ENCODE measurements at regions not wholly inside any gene's neighbourhood (a gene's known extent, or its start where the extent isn't known, plus 50 kb on each side); places are given as distances from the start of the nearest gene placed in this dataset.

DNA sequence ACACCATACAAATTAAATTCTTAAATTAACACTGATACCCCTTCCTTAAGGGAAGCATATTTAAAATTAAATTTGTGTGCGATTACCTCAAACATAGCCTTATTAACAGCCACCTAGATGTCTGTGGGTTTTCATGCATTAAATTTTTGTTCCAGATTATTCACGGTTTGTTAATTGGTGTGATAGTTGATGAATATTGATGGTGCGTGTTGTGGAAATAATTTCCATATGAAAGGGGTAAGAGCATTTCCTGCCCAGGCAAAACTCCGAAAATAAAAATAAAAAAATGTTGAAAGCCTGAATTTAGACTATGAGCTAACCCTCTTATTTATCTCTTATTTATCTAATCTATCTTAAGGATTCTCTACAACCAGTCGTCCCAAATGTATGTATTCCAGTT lies 679.3 kb upstream of the CELF2 start:
- ChIA-PET CTCF (interaction anchor here (0.6 kb wide), 1 partner anchor 56 kb away, joined by 6 read pairs; no protein-coding TSS in a partner anchor), POLR2A (no interaction called here)
- Mint-ChIP-seq H3K27me3 (peaks cover 20% of the 10 kb centered on the region), H3K4me1 (no peaks in the 10 kb centered on the region), H3K36me3 (ENCODE audit: low read depth) (no peaks in the 10 kb centered on the region), H3K4me3 (no peak overlapping the region), H3K9me3 (ENCODE audit: low read depth) (no peaks in the 10 kb centered on the region), H3K27ac (no peak overlapping the region)
- no peak for DNase-seq
- ATAC-seq = no peak
- intact Hi-C loops (cut with DNase I, micrococcal nuclease) = no loop called here

DNA sequence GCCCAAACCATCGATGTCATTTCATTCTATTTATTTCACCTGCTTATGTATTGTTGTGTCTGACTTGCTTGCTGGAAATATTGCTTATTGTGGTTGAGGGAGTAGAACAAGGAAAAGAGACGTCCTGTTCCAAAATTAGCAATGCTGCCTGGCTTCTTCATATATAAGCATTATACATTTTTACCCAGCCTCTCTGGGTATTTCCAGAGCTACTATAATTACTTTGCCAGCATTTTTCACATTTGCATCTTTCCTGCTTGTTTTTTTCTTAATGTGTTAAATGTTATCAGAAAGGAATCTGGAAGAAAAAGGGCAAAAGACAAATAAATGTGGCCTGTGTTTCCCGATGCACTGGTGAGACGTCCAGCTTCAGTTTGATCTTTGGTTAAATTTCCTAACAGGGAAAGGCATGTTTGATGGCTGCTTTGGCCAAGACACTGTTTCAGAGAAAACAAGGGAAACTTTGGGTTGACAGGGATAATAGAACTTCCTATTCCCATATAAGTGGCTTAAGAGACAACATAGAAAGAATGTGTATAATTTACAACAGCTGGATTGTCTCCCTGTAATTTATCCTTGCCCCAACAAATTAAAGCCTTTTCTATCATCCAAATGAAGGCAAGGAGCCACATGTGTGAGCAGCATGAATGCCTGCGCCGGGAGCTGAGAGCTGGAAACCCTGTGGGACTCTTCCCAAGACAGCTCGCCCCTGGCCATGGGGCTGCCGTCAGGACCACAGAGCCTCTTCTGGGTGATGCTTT lies 671.1 kb upstream of the CELF2 start:
- Mint-ChIP-seq H3K4me1 (no peaks in the 10 kb centered on the region), H3K4me3 (no peak overlapping the region), H3K27me3 (peaks cover 8% of the 10 kb centered on the region), H3K27ac (no peak overlapping the region), H3K36me3 (ENCODE audit: low read depth) (no peaks in the 10 kb centered on the region), H3K9me3 (ENCODE audit: low read depth) (no peaks in the 10 kb centered on the region)
- DNase-seq (no peak), ATAC-seq (no peak)
- ChIA-PET CTCF (interaction anchor here (0.7 kb wide), 1 partner anchor 41 kb away, joined by 3 read pairs; no protein-coding TSS in a partner anchor), POLR2A (no interaction called here)
- intact Hi-C loops (cut with DNase I, micrococcal nuclease) = no loop called here

DNA sequence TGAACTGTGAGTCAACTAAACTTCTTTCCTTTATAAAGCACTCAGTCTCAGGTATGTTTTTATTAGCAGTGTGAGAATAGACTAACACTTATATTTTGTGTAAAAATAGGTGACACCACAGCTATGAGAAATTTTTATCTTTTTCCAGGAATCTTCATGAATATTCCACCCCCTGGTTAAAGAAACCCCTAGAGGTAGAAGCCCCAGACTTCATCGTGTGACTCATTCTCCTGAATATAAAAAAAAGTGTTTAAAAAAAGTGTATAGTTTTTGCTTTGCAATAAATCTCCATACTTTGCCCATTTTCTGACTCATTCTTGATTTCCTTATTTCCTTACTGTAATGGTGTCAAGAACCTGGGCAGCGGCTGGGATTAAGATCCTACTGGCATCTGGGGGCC lies 667.6 kb upstream of the CELF2 start:
- Mint-ChIP-seq H3K27ac (no peak overlapping the region), H3K27me3 (peaks cover 11% of the 10 kb centered on the region), H3K4me1 (no peaks in the 10 kb centered on the region), H3K9me3 (ENCODE audit: low read depth) (no peaks in the 10 kb centered on the region), H3K36me3 (ENCODE audit: low read depth) (no peaks in the 10 kb centered on the region), H3K4me3 (no peak overlapping the region)
- POLR2A ChIA-PET = no interaction called here
- intact Hi-C loops (cut with DNase I, micrococcal nuclease) = no loop called here
- CTCF ChIA-PET = no interaction called here
- DNase-seq (no peak), ATAC-seq (no peak)

DNA sequence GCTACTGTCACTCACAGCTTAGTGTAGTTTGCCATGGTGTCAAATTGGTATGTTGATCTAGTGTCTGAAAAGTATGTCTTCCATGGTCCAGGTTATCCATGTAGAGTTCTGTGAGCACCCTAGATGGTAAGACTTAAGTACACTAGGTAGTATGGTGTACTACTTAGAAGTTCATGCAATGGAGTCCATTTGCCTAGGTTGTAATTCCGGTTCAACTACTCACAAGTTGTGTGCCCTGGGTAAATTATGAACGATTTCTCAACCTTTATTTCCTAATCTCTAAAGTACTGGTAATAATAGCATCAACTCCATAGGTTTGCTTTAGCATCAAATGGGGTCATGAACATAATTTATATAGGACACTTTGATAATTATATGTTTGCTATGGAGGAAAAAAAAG lies 666.2 kb upstream of the CELF2 start:
- ATAC-seq = no peak
- CTCF ChIA-PET = no interaction called here
- H3K27ac Mint-ChIP-seq = no peak overlapping the region
- intact Hi-C loops (cut with DNase I, micrococcal nuclease) = no loop called here
- H3K36me3 Mint-ChIP-seq (ENCODE audit: low read depth) = no peaks in the 10 kb centered on the region
- no peak overlapping the region for H3K4me3 Mint-ChIP-seq
- DNase-seq = no peak
- peaks cover 7% of the 10 kb centered on the region for H3K27me3 Mint-ChIP-seq
- no peaks in the 10 kb centered on the region for H3K4me1 Mint-ChIP-seq
- no peaks in the 10 kb centered on the region for H3K9me3 Mint-ChIP-seq (ENCODE audit: low read depth)
- POLR2A ChIA-PET = no interaction called here

- no peak overlapping the region for H3K27ac Mint-ChIP-seq
- H3K4me1 Mint-ChIP-seq = no peaks in the 10 kb centered on the region
- ChIA-PET POLR2A (no interaction called here), CTCF (interaction anchor here (0.6 kb wide), 1 partner anchor 190 kb away, joined by 4 read pairs; no protein-coding TSS in a partner anchor)
- peaks cover 14% of the 10 kb centered on the region for H3K27me3 Mint-ChIP-seq
- intact Hi-C loops (cut with DNase I, micrococcal nuclease) = no loop called here
- ATAC-seq (no peak), DNase-seq (no peak)
- H3K4me3 Mint-ChIP-seq = no peak overlapping the region
- no peaks in the 10 kb centered on the region for H3K9me3 Mint-ChIP-seq (ENCODE audit: low read depth)
- H3K36me3 Mint-ChIP-seq (ENCODE audit: low read depth) = no peaks in the 10 kb centered on the region
Measured at GRCh38 chr10:10353326-10353868, 664.3 kb upstream of the CELF2 start.

DNA sequence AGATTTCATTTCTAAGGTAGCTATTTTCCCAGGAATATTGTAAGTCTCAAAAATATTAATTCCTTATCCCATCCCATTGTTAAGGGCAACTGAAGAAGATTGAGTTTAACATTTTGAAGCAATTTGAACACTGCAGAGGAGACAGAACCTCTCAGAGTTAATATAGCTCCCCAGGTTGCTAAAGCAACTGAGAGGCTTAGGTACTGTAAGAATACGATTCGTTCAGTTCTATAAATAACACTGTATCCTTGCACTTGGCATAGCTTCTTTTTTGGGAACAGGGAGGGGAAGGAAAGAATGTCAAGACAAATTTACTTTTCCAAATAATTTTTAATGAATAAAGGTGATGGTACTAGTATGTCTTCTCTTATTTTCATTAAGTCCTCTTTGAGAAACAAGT lies 658.4 kb upstream of the CELF2 start:
- H3K36me3 Mint-ChIP-seq (ENCODE audit: low read depth) = no peaks in the 10 kb centered on the region
- H3K27me3 Mint-ChIP-seq = peaks cover 19% of the 10 kb centered on the region
- ATAC-seq = no peak
- ChIA-PET POLR2A (no interaction called here), CTCF (interaction anchor here (0.7 to 1.1 kb wide), 2 partner anchors 67 to 623 kb away, joined by 3 read pairs; no protein-coding TSS in a partner anchor)
- H3K4me3 Mint-ChIP-seq = no peak overlapping the region
- intact Hi-C loops (cut with DNase I, micrococcal nuclease) = no loop called here
- DNase-seq = no peak
- H3K4me1 Mint-ChIP-seq = no peaks in the 10 kb centered on the region
- no peak overlapping the region for H3K27ac Mint-ChIP-seq
- no peaks in the 10 kb centered on the region for H3K9me3 Mint-ChIP-seq (ENCODE audit: low read depth)

- intact Hi-C loops (cut with DNase I, micrococcal nuclease) = no loop called here
- H3K27me3 Mint-ChIP-seq = peaks cover 17% of the 10 kb centered on the region
- H3K4me3 Mint-ChIP-seq = no peak overlapping the region
- ChIA-PET POLR2A (no interaction called here), CTCF (no interaction called here)
- H3K36me3 Mint-ChIP-seq (ENCODE audit: low read depth) = no peaks in the 10 kb centered on the region
- no peak overlapping the region for H3K27ac Mint-ChIP-seq
- no peak for ATAC-seq
- no peaks in the 10 kb centered on the region for H3K4me1 Mint-ChIP-seq
- no peaks in the 10 kb centered on the region for H3K9me3 Mint-ChIP-seq (ENCODE audit: low read depth)
- DNase-seq = no peak
Measured at GRCh38 chr10:10361301-10361885, 656.3 kb upstream of the CELF2 start.

GRCh38 chr10:10362800-10363199 lies 654.9 kb upstream of the CELF2 start:
- ATAC-seq (no peak), DNase-seq (no peak)
- ChIA-PET POLR2A (no interaction called here), CTCF (no interaction called here)
- H3K4me1 Mint-ChIP-seq = no peaks in the 10 kb centered on the region
- H3K27ac Mint-ChIP-seq = no peak overlapping the region
- no peaks in the 10 kb centered on the region for H3K36me3 Mint-ChIP-seq (ENCODE audit: low read depth)
- H3K4me3 Mint-ChIP-seq = no peak overlapping the region
- intact Hi-C loops (cut with DNase I, micrococcal nuclease) = no loop called here
- H3K27me3 Mint-ChIP-seq = peaks cover 13% of the 10 kb centered on the region
- H3K9me3 Mint-ChIP-seq (ENCODE audit: low read depth) = no peaks in the 10 kb centered on the region

DNA sequence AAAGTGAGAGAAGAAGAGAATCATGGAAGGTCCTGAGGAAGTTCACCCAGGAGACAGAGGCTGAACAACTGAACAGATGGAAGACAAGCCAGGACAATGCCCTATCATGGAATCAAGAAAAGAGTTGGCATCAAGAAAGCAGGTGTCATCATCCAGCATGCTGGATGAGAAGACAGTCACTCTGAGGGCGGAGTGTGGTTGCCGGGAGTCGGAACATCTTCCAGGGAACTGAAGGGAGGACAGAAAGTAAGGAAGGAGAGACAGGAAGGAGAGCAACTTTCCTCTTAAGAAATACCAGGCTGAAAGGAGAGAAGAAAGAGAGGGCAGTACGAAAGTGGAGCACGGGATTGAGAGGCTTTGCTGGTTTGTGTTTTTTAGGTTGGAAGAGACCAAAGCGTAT lies 654.5 kb upstream of the CELF2 start:
- CTCF ChIA-PET = no interaction called here
- no peaks in the 10 kb centered on the region for H3K4me1 Mint-ChIP-seq
- no peak overlapping the region for H3K27ac Mint-ChIP-seq
- DNase-seq = no peak
- intact Hi-C loops (cut with DNase I, micrococcal nuclease) = no loop called here
- POLR2A ChIA-PET = no interaction called here
- no peak for ATAC-seq
- H3K9me3 Mint-ChIP-seq (ENCODE audit: low read depth) = no peaks in the 10 kb centered on the region
- H3K27me3 Mint-ChIP-seq = peaks cover 13% of the 10 kb centered on the region
- H3K36me3 Mint-ChIP-seq (ENCODE audit: low read depth) = no peaks in the 10 kb centered on the region
- no peak overlapping the region for H3K4me3 Mint-ChIP-seq

- Mint-ChIP-seq H3K27ac (no peak overlapping the region), H3K4me3 (no peak overlapping the region), H3K27me3 (peaks cover 10% of the 10 kb centered on the region), H3K36me3 (ENCODE audit: low read depth) (no peaks in the 10 kb centered on the region), H3K4me1 (no peaks in the 10 kb centered on the region), H3K9me3 (ENCODE audit: low read depth) (no peaks in the 10 kb centered on the region)
- intact Hi-C loops (cut with DNase I, micrococcal nuclease) = no loop called here
- no peak for ATAC-seq
- ChIA-PET CTCF (no interaction called here), POLR2A (no interaction called here)
- no peak for DNase-seq
Measured at GRCh38 chr10:10364902-10365301, 652.8 kb upstream of the CELF2 start.

DNA sequence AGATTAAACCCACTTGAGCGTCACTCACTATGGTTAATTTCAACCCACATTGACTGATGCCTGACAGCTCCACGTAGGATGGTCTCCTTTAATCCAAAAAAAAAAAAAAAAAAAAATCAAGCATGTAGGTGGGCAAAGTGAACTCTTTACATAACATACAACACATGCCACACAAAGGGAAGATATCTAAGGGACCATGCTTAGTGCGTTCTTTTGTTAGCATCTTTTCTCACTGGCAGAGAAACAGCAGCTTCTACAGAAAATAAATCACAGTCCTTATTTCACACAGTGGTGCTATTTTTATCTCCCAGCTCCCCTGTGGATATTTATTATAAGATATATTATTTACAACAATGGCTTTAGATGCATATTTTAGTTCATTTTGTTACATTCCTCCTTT lies 652.0 kb upstream of the CELF2 start:
- Mint-ChIP-seq H3K27me3 (peaks cover 11% of the 10 kb centered on the region), H3K36me3 (ENCODE audit: low read depth) (no peaks in the 10 kb centered on the region), H3K27ac (no peak overlapping the region), H3K4me1 (no peaks in the 10 kb centered on the region), H3K4me3 (no peak overlapping the region), H3K9me3 (ENCODE audit: low read depth) (no peaks in the 10 kb centered on the region)
- intact Hi-C loops (cut with DNase I, micrococcal nuclease) = no loop called here
- DNase-seq (no peak), ATAC-seq (no peak)
- CTCF ChIA-PET = no interaction called here
- POLR2A ChIA-PET = no interaction called here

GRCh38 chr10:10366836-10367235 lies 650.8 kb upstream of the CELF2 start:
- Mint-ChIP-seq H3K27ac (no peak overlapping the region), H3K4me1 (no peaks in the 10 kb centered on the region), H3K4me3 (no peak overlapping the region), H3K9me3 (ENCODE audit: low read depth) (no peaks in the 10 kb centered on the region), H3K36me3 (ENCODE audit: low read depth) (no peaks in the 10 kb centered on the region), H3K27me3 (peaks cover 12% of the 10 kb centered on the region)
- intact Hi-C loops (cut with DNase I, micrococcal nuclease) = no loop called here
- ATAC-seq (no peak), DNase-seq (no peak)
- ChIA-PET POLR2A (no interaction called here), CTCF (no interaction called here)
